HG02678 (cell line): ENCODE measurements at regions not wholly inside any gene's neighbourhood (a gene's known extent, or its start where the extent isn't known, plus 50 kb on each side); places are given as distances from the start of the nearest gene placed in this dataset.

Experiments
- ATAC-seq: cut with Tn5 transposase; IDR thresholded peaks from one replicate; pipeline ENCODE4 v1.9.1; 2021; ENCODE audit warnings: mild to moderate bottlenecking, moderate library complexity; ENCODE audit not compliant: unreplicated experiment

- ATAC-seq: no peak
Measured at GRCh38 chr2:5442736-5443135, 249.4 kb upstream of the SOX11 start.

GRCh38 chr2:5444168-5444567 is 248.0 kb upstream of the SOX11 start:
- no peak for ATAC-seq

GRCh38 chr2:5444854-5445253 is 247.3 kb upstream of the SOX11 start:
- ATAC-seq: no peak

GRCh38 chr2:5449867-5450266 is 242.3 kb upstream of the SOX11 start:
- ATAC-seq: no peak

GRCh38 chr2:5453220-5454050 is 238.7 kb upstream of the SOX11 start:
- ATAC-seq: no peak

GRCh38 chr2:5454051-5454390 is 238.2 kb upstream of the SOX11 start:
- no peak for ATAC-seq

GRCh38 chr2:5459041-5459440 is 233.1 kb upstream of the SOX11 start:
- ATAC-seq: no peak

GRCh38 chr2:5464657-5465056 is 227.5 kb upstream of the SOX11 start:
- no peak for ATAC-seq

GRCh38 chr2:5465859-5466258 is 226.3 kb upstream of the SOX11 start:
- no peak for ATAC-seq

GRCh38 chr2:5467178-5467905 is 224.8 kb upstream of the SOX11 start:
- ATAC-seq: no peak

- ATAC-seq: no peak
Measured at GRCh38 chr2:5472673-5473072, 219.5 kb upstream of the SOX11 start.

GRCh38 chr2:5473635-5474034 is 218.5 kb upstream of the SOX11 start:
- no peak for ATAC-seq

GRCh38 chr2:5474716-5475115 is 217.5 kb upstream of the SOX11 start:
- no peak for ATAC-seq

GRCh38 chr2:5479265-5479928 is 212.8 kb upstream of the SOX11 start:
- ATAC-seq: peak; percentile 66

GRCh38 chr2:5482929-5483331 is 209.3 kb upstream of the SOX11 start:
- no peak for ATAC-seq

- no peak for ATAC-seq
Measured at GRCh38 chr2:5484868-5485267, 207.3 kb upstream of the SOX11 start.

- no peak for ATAC-seq
Measured at GRCh38 chr2:5491523-5491922, 200.7 kb upstream of the SOX11 start.

GRCh38 chr2:5493256-5493655 is 198.9 kb upstream of the SOX11 start:
- no peak for ATAC-seq

GRCh38 chr2:5494212-5494611 is 198.0 kb upstream of the SOX11 start:
- no peak for ATAC-seq

- ATAC-seq: no peak
Measured at GRCh38 chr2:5495586-5495985, 196.6 kb upstream of the SOX11 start.

- ATAC-seq: no peak
Measured at GRCh38 chr2:5497874-5498273, 194.3 kb upstream of the SOX11 start.

GRCh38 chr2:5501807-5502206 is 190.4 kb upstream of the SOX11 start:
- no peak for ATAC-seq
